ENCODE measurements at regions not wholly inside any gene's neighbourhood (a gene's known extent, or its start where the extent isn't known, plus 50 kb on each side); places are given as distances from the start of the nearest gene placed in this dataset.

GRCh38 chr4:86496094-86497080, 97.7 kb upstream of the PTPN13 start:
- Histone ChIP-seq H4K12ac (ENCODE audit: low read depth, low read length) (no peak overlapping the region), H3K79me2 (ENCODE audit: control insufficient read depth, insufficient read depth, low read length, poor library complexity) (no peaks in the 10 kb centered on the region), H3K23ac (ENCODE audit: low read length) (no peak overlapping the region), H3K4me1 (ENCODE audit: control insufficient read depth in 1 of 2, insufficient read depth in 2 of 2, low read length in 2 of 2) (peaks cover 0 to 4% of the 10 kb centered on the region in 2 experiments), H3K14ac (ENCODE audit: low read length) (no peak overlapping the region), H2BK12ac (ENCODE audit: low read length) (no peak overlapping the region), H4K91ac (ENCODE audit: low read depth, low read length) (no peak overlapping the region), H3K36me3 (ENCODE audit: control insufficient read depth in 1 of 2, insufficient read depth in 2 of 2, low read length in 2 of 2) (no peaks in the 10 kb centered on the region), H2BK5ac (ENCODE audit: low read depth, low read length, poor library complexity) (no peak overlapping the region), H3K79me1 (ENCODE audit: low read length) (peaks cover 1% of the 10 kb centered on the region), H3K9ac (ENCODE audit: low read length) (no peak overlapping the region), H3K4me2 (ENCODE audit: low read length) (no peak overlapping the region), H2AFZ (ENCODE audit: insufficient read depth, low read length, poor library complexity) (no peak overlapping the region), H3K4me3 (ENCODE audit: low read depth, low read length) (no peak overlapping the region), H3K9me3 (ENCODE audit: insufficient read depth, low read depth, low read length) (no peaks in the 10 kb centered on the region), H3K27me3 (ENCODE audit: insufficient read depth, low read length) (no peaks in the 10 kb centered on the region), H3K4ac (ENCODE audit: low read depth, low read length) (no peak overlapping the region), H2AK5ac (ENCODE audit: low read length) (no peak overlapping the region), H2BK120ac (ENCODE audit: insufficient read depth, low read length, poor library complexity) (no peak overlapping the region), H3K18ac (ENCODE audit: low read length) (no peak overlapping the region), H3K27ac (ENCODE audit: low read depth, low read length) (no peak overlapping the region), H4K8ac (ENCODE audit: low read depth, low read length) (no peak overlapping the region)
- no CpG with 5 or more reads among the region's 5 CpGs for WGBS (ENCODE audit: extremely low coverage, insufficient coverage, insufficient read length)
- peak; percentile 20 to 73 for DNase-seq

- Histone ChIP-seq H3K27ac (ENCODE audit: low read depth, low read length) (no peak overlapping the region), H3K9ac (ENCODE audit: low read length) (no peak overlapping the region), H2AK5ac (ENCODE audit: low read length) (no peak overlapping the region), H3K9me3 (ENCODE audit: insufficient read depth, low read depth, low read length) (no peaks in the 10 kb centered on the region), H3K79me1 (ENCODE audit: low read length) (peaks cover 1% of the 10 kb centered on the region), H3K27me3 (ENCODE audit: insufficient read depth, low read length) (no peaks in the 10 kb centered on the region), H2BK5ac (ENCODE audit: low read depth, low read length, poor library complexity) (no peak overlapping the region), H2AFZ (ENCODE audit: insufficient read depth, low read length, poor library complexity) (no peak overlapping the region), H3K18ac (ENCODE audit: low read length) (no peak overlapping the region), H4K91ac (ENCODE audit: low read depth, low read length) (no peak overlapping the region), H4K8ac (ENCODE audit: low read depth, low read length) (no peak overlapping the region), H3K4me3 (ENCODE audit: low read depth, low read length) (no peak overlapping the region), H2BK12ac (ENCODE audit: low read length) (no peak overlapping the region), H3K23ac (ENCODE audit: low read length) (no peak overlapping the region), H4K12ac (ENCODE audit: low read depth, low read length) (no peak overlapping the region), H3K4ac (ENCODE audit: low read depth, low read length) (no peak overlapping the region), H3K4me2 (ENCODE audit: low read length) (no peak overlapping the region), H3K4me1 (ENCODE audit: control insufficient read depth in 1 of 2, insufficient read depth in 2 of 2, low read length in 2 of 2) (peaks cover 0 to 4% of the 10 kb centered on the region in 2 experiments), H2BK120ac (ENCODE audit: insufficient read depth, low read length, poor library complexity) (no peak overlapping the region), H3K36me3 (ENCODE audit: control insufficient read depth in 1 of 2, insufficient read depth in 2 of 2, low read length in 2 of 2) (no peaks in the 10 kb centered on the region), H3K14ac (ENCODE audit: low read length) (no peak overlapping the region), H3K79me2 (ENCODE audit: control insufficient read depth, insufficient read depth, low read length, poor library complexity) (no peaks in the 10 kb centered on the region)
- DNase-seq = peak in 1 of 2 donors; percentile 5
- WGBS (ENCODE audit: extremely low coverage, insufficient coverage, insufficient read length) = no CpG with 5 or more reads among the region's 2 CpGs
Observed at GRCh38 chr4:86497131-86497530, 97.0 kb upstream of the PTPN13 start.

- Histone ChIP-seq H3K9me3 (ENCODE audit: insufficient read depth, low read depth, low read length) (no peaks in the 10 kb centered on the region), H3K9ac (ENCODE audit: low read length) (no peak overlapping the region), H3K79me2 (ENCODE audit: control insufficient read depth, insufficient read depth, low read length, poor library complexity) (no peaks in the 10 kb centered on the region), H3K4me1 (ENCODE audit: control insufficient read depth in 1 of 2, insufficient read depth in 2 of 2, low read length in 2 of 2) (peaks cover 0 to 4% of the 10 kb centered on the region in 2 experiments), H2BK5ac (ENCODE audit: low read depth, low read length, poor library complexity) (no peak overlapping the region), H3K4me2 (ENCODE audit: low read length) (no peak overlapping the region), H3K23ac (ENCODE audit: low read length) (no peak overlapping the region), H3K27me3 (ENCODE audit: insufficient read depth, low read length) (no peaks in the 10 kb centered on the region), H3K27ac (ENCODE audit: low read depth, low read length) (no peak overlapping the region), H3K79me1 (ENCODE audit: low read length) (peaks cover 1% of the 10 kb centered on the region), H3K36me3 (ENCODE audit: control insufficient read depth in 1 of 2, insufficient read depth in 2 of 2, low read length in 2 of 2) (no peaks in the 10 kb centered on the region), H2BK12ac (ENCODE audit: low read length) (no peak overlapping the region), H4K91ac (ENCODE audit: low read depth, low read length) (no peak overlapping the region), H2AK5ac (ENCODE audit: low read length) (no peak overlapping the region), H2AFZ (ENCODE audit: insufficient read depth, low read length, poor library complexity) (no peak overlapping the region), H3K4me3 (ENCODE audit: low read depth, low read length) (no peak overlapping the region), H4K8ac (ENCODE audit: low read depth, low read length) (no peak overlapping the region), H3K18ac (ENCODE audit: low read length) (no peak overlapping the region), H4K12ac (ENCODE audit: low read depth, low read length) (no peak overlapping the region), H3K14ac (ENCODE audit: low read length) (no peak overlapping the region), H3K4ac (ENCODE audit: low read depth, low read length) (no peak overlapping the region), H2BK120ac (ENCODE audit: insufficient read depth, low read length, poor library complexity) (no peak overlapping the region)
- DNase-seq = peak in 1 of 2 donors; percentile 67
- WGBS (ENCODE audit: extremely low coverage, insufficient coverage, insufficient read length) = no CpG with 5 or more reads among the region's 5 CpGs
Observed at GRCh38 chr4:86497980-86498862, 95.9 kb upstream of the PTPN13 start.

GRCh38 chr4:86498863-86499166, 95.3 kb upstream of the PTPN13 start:
- Histone ChIP-seq H3K9me3 (ENCODE audit: insufficient read depth, low read depth, low read length) (no peaks in the 10 kb centered on the region), H3K79me2 (ENCODE audit: control insufficient read depth, insufficient read depth, low read length, poor library complexity) (no peaks in the 10 kb centered on the region), H3K27me3 (ENCODE audit: insufficient read depth, low read length) (no peaks in the 10 kb centered on the region), H3K4ac (ENCODE audit: low read depth, low read length) (no peak overlapping the region), H2BK120ac (ENCODE audit: insufficient read depth, low read length, poor library complexity) (no peak overlapping the region), H3K14ac (ENCODE audit: low read length) (no peak overlapping the region), H2AK5ac (ENCODE audit: low read length) (no peak overlapping the region), H4K8ac (ENCODE audit: low read depth, low read length) (no peak overlapping the region), H3K27ac (ENCODE audit: low read depth, low read length) (no peak overlapping the region), H3K23ac (ENCODE audit: low read length) (no peak overlapping the region), H3K36me3 (ENCODE audit: control insufficient read depth in 1 of 2, insufficient read depth in 2 of 2, low read length in 2 of 2) (no peaks in the 10 kb centered on the region), H4K12ac (ENCODE audit: low read depth, low read length) (no peak overlapping the region), H2AFZ (ENCODE audit: insufficient read depth, low read length, poor library complexity) (no peak overlapping the region), H3K4me3 (ENCODE audit: low read depth, low read length) (no peak overlapping the region), H3K18ac (ENCODE audit: low read length) (no peak overlapping the region), H2BK5ac (ENCODE audit: low read depth, low read length, poor library complexity) (no peak overlapping the region), H3K9ac (ENCODE audit: low read length) (no peak overlapping the region), H3K79me1 (ENCODE audit: low read length) (peaks cover 1% of the 10 kb centered on the region), H3K4me1 (ENCODE audit: control insufficient read depth in 1 of 2, insufficient read depth in 2 of 2, low read length in 2 of 2) (peaks cover 0 to 4% of the 10 kb centered on the region in 2 experiments), H4K91ac (ENCODE audit: low read depth, low read length) (no peak overlapping the region), H3K4me2 (ENCODE audit: low read length) (no peak overlapping the region), H2BK12ac (ENCODE audit: low read length) (no peak overlapping the region)
- DNase-seq = no peak
- WGBS (ENCODE audit: extremely low coverage, insufficient coverage, insufficient read length) = no CpG with 5 or more reads among the region's 1 CpG

All from trophoblast cell (in vitro differentiated cells and primary cell).